Nephron (organoid): ENCODE measurements at regions not wholly inside any gene's neighbourhood (a gene's known extent, or its start where the extent isn't known, plus 50 kb on each side); places are given as distances from the start of the nearest gene placed in this dataset.

ENCODE experiments used
- H3K27ac Mint-ChIP-seq, 3 experiments: 2 replicates each; pipeline ENCODE4 v1.8.0; 2020; ENCODE audit warnings: mixed read lengths in 3 of 3, mild to moderate bottlenecking in 2 of 3, moderate library complexity in 1 of 3
- H3K27me3 Mint-ChIP-seq: 2 replicates; pipeline ENCODE4 v1.8.0; 2021; ENCODE audit warnings: low read depth, mild to moderate bottlenecking, moderate library complexity, mixed read lengths
- H3K36me3 Mint-ChIP-seq: 2 replicates; pipeline ENCODE4 v1.8.0; 2020; ENCODE audit warnings: low read depth, mixed read lengths
- H3K4me1 Mint-ChIP-seq: 2 replicates; pipeline ENCODE4 v1.8.0; 2020; ENCODE audit warnings: mixed read lengths
- H3K4me3 Mint-ChIP-seq, 3 experiments: 2 replicates each; pipeline ENCODE4 v1.8.0; 2020; ENCODE audit warnings: mild to moderate bottlenecking in 3 of 3, mixed read lengths in 3 of 3, moderate library complexity in 2 of 3
- H3K9me3 Mint-ChIP-seq: 2 replicates; pipeline ENCODE4 v1.8.0; 2020; ENCODE audit warnings: mixed read lengths
- CTCF ChIP-seq, 3 experiments: fragments of 200-600 bp; sonication (generic); IDR thresholded peaks; one replicate each; pipeline ENCODE4 v1.5.0; 2021; ENCODE audit warnings: antibody characterized with exemption in 3 of 3; ENCODE audit not compliant: unreplicated experiment in 3 of 3

GRCh38 chr9:103919605-103920209, 174.4 kb upstream of the SMC2 start:
- Mint-ChIP-seq H3K36me3 (no peaks in the 10 kb centered on the region), H3K27me3 (no peaks in the 10 kb centered on the region), H3K9me3 (peaks cover 7% of the 10 kb centered on the region), H3K27ac (no peak overlapping the region), H3K4me1 (peaks cover 5% of the 10 kb centered on the region), H3K4me3 (no peak overlapping the region)
- no peak for TF ChIP-seq CTCF (IDR thresholded peaks at IDR 0.05; ENCODE audit: unreplicated experiment in 3 of 3)

GRCh38 chr9:103928442-103928841, 165.7 kb upstream of the SMC2 start:
- TF ChIP-seq CTCF (IDR thresholded peaks at IDR 0.05; ENCODE audit: unreplicated experiment in 3 of 3) = no peak
- Mint-ChIP-seq H3K9me3 (no peaks in the 10 kb centered on the region), H3K4me1 (no peaks in the 10 kb centered on the region), H3K4me3 (no peak overlapping the region), H3K36me3 (no peaks in the 10 kb centered on the region), H3K27ac (no peak overlapping the region), H3K27me3 (no peaks in the 10 kb centered on the region)

- H3K9me3 Mint-ChIP-seq = no peaks in the 10 kb centered on the region
- no peak overlapping the region for H3K27ac Mint-ChIP-seq
- H3K27me3 Mint-ChIP-seq = no peaks in the 10 kb centered on the region
- no peak for TF ChIP-seq CTCF (IDR thresholded peaks at IDR 0.05; ENCODE audit: unreplicated experiment in 3 of 3)
- no peak overlapping the region for H3K4me3 Mint-ChIP-seq
- no peaks in the 10 kb centered on the region for H3K4me1 Mint-ChIP-seq
- no peaks in the 10 kb centered on the region for H3K36me3 Mint-ChIP-seq
These were observed 153.0 kb upstream of the SMC2 start for GRCh38 chr9:103941104-103941503.

- no peak for TF ChIP-seq CTCF (IDR thresholded peaks at IDR 0.05; ENCODE audit: unreplicated experiment in 3 of 3)
- Mint-ChIP-seq H3K27ac (no peak overlapping the region), H3K4me3 (no peak overlapping the region), H3K36me3 (no peaks in the 10 kb centered on the region), H3K27me3 (no peaks in the 10 kb centered on the region), H3K9me3 (no peaks in the 10 kb centered on the region), H3K4me1 (no peaks in the 10 kb centered on the region)
These were observed 151.9 kb upstream of the SMC2 start for GRCh38 chr9:103942200-103942599.

GRCh38 chr9:103942651-103943050, 151.5 kb upstream of the SMC2 start:
- H3K4me3 Mint-ChIP-seq = no peak overlapping the region
- no peaks in the 10 kb centered on the region for H3K27me3 Mint-ChIP-seq
- no peak overlapping the region for H3K27ac Mint-ChIP-seq
- no peaks in the 10 kb centered on the region for H3K4me1 Mint-ChIP-seq
- no peak for TF ChIP-seq CTCF (IDR thresholded peaks at IDR 0.05; ENCODE audit: unreplicated experiment in 3 of 3)
- no peaks in the 10 kb centered on the region for H3K36me3 Mint-ChIP-seq
- no peaks in the 10 kb centered on the region for H3K9me3 Mint-ChIP-seq

- no peak for TF ChIP-seq CTCF (IDR thresholded peaks at IDR 0.05; ENCODE audit: unreplicated experiment in 3 of 3)
- Mint-ChIP-seq H3K27me3 (no peaks in the 10 kb centered on the region), H3K9me3 (no peaks in the 10 kb centered on the region), H3K27ac (no peak overlapping the region), H3K4me1 (no peaks in the 10 kb centered on the region), H3K36me3 (no peaks in the 10 kb centered on the region), H3K4me3 (no peak overlapping the region)
These were observed 145.0 kb upstream of the SMC2 start for GRCh38 chr9:103949096-103949495.
